Fibroblast of skin of back (primary cell): ENCODE measurements at regions not wholly inside any gene's neighbourhood (a gene's known extent, or its start where the extent isn't known, plus 50 kb on each side); places are given as distances from the start of the nearest gene placed in this dataset.
A peak's percentile ranks its signal among the peaks of the same experiment; 100 is the strongest.

Experiments used
- DNase-seq: peaks from one replicate; pipeline ENCODE4 v3.0.0-alpha.2; 2013

DNA sequence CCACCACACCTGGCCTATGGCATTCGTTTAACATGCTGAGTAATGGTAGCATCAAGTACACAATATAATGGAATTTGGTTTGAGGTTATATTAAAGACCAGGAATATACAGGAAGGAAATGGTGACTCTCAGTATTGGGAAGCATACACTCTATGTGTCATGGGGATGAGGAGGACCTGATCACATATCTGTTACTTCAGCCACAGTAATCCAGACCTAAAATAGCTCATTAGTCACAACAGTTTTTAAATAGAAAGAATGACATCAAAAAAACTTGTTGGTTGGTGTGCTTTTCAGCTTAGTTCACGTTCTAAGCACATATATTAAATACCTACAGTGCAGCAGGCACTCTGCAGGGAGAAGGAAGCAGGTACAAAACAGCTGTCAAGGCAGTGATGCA, 52.5 kb upstream of the ATP2C1 start:
- DNase-seq, result peak; percentile 12

DNA sequence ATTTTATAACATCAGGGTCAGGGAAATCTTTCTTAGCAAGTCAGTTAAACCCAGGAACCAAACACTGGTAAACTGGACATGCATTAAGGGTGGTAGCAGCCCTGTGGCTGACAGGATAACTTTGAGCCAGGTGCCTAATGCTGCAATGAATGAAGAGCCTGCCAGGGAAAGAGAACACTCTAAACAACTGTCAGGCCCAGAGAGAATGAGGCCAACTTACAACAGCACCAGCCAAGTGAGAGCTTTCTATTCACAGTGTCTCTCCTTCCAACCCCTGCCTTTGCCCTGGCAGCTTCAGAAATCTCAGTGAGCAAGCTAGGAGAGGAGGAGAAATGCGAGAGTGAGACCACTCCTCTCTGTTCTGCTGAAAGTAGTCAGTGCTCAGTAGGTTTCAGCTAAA, 50.4 kb upstream of the ATP2C1 start:
- no peak for DNase-seq
